NCI-H2227 treated with DMSO at 0.1 percent for 48 hours (cell line): ENCODE measurements at regions not wholly inside any gene's neighbourhood (a gene's known extent, or its start where the extent isn't known, plus 50 kb on each side); places are given as distances from the start of the nearest gene placed in this dataset.

ENCODE experiments used
- DNase-seq: peaks from one replicate; lab custom pipeline; 2025; lab: John Stamatoyannopoulos, UW

- DNase-seq, result no peak
Observed at GRCh38 chr3:76900596-76900995, 139.3 kb upstream of the ROBO2 start.

- no peak for DNase-seq
Observed at GRCh38 chr3:76908156-76908555, 131.7 kb upstream of the ROBO2 start.

GRCh38 chr3:76912841-76913383, 127.0 kb upstream of the ROBO2 start:
- DNase-seq, result no peak

- no peak for DNase-seq
Observed at GRCh38 chr3:76917436-76917835, 122.5 kb upstream of the ROBO2 start.

DNA sequence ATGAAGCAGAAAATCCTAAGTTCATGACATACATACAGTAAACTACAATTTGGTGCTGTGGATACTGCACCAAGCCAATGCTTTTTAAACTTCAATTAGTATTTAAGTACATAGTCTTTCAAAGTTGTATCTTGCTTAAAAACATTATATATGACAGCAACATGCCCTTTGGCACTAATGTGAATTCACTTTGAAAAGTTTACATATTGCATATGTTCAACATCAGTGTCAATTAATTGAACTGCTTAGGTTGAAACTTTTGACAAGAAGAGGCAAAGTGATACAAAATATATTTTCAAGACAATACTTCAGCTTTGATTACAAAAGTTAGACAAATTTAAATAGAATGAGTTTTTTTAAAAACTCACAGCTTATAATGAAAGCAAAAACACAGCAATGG, 119.4 kb upstream of the ROBO2 start:
- DNase-seq, result no peak

DNA sequence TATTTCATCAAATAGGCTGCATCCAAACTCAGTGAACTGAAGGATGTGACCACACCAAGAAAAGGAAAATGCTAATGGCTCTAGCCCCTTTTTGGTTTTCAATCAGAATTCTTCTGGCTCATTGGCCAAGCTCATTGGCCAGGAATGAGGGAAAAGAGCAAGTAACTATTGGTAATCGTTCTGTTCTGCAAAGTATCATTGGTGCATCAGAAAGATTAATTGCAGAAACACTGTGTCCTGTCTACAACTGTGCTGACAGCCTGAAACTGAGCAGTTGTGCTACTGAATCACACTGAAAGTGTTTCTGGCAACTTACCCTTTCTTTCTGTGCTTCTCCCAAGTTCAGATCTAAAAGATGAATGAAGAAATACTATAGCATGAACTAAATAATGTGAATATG, 116.4 kb upstream of the ROBO2 start:
- DNase-seq, result no peak

DNA sequence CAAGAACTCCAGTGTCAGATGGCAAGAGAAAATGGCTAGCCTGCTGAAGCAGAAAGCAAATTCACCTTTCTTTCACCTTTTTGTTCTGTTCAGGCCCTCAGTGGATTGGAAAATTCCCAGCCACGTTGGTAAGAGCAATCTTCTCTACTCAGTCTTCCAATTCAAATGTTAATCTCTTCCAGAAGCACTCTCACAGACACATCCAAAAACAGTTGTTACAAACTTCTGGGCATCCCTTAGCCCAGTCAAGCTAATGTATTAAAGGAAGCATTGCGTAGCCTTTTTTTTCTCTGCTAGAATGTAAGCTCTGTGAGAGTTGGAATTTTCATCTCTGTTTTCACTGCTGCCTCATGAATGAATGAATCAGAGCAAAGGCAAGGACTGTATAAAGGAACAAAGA, 109.2 kb upstream of the ROBO2 start:
- DNase-seq, result no peak

DNA sequence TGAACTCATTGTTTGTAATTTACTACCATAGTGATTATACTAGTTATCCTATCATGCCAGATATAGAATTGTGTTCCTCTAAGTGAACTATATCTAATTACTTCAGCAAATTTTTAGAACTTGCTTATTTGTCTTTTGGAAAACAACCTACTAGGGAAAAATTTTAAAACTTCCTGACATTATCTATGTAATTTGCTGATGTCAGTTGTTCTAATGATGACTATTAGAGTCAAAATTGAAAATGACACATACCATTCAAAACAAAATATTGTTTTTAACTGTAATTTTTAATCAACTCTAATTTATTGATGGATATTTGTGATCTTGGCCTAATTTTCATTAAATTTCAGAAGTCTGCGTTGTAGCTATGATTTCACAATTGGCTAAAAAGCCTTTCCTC, 106.7 kb upstream of the ROBO2 start:
- no peak for DNase-seq

DNA sequence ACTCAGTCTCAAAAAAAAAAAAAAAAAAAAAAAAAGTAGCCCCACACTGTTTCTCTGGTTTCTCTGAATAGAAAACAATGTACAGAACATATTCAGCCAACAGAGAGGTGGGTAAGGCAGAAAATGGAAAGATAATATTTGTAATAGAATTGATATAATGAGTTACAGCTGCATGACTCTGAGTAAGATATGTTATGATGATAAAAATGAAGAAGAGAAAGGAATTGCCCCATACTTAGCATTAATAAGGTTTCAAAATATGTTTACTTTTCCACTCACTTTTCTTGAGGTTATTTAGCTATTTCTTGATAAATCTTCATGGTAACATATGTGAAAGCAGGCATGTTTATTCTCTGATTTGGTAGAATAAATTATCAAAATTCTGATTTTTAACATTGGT, 100.9 kb upstream of the ROBO2 start:
- DNase-seq, result no peak

GRCh38 chr3:76940181-76940770, 99.6 kb upstream of the ROBO2 start:
- DNase-seq, result no peak

GRCh38 chr3:76941376-76941775, 98.5 kb upstream of the ROBO2 start:
- DNase-seq, result no peak

GRCh38 chr3:76942101-76942500, 97.8 kb upstream of the ROBO2 start:
- no peak for DNase-seq

- DNase-seq, result no peak
Observed at GRCh38 chr3:76943058-76943457, 96.8 kb upstream of the ROBO2 start.

DNA sequence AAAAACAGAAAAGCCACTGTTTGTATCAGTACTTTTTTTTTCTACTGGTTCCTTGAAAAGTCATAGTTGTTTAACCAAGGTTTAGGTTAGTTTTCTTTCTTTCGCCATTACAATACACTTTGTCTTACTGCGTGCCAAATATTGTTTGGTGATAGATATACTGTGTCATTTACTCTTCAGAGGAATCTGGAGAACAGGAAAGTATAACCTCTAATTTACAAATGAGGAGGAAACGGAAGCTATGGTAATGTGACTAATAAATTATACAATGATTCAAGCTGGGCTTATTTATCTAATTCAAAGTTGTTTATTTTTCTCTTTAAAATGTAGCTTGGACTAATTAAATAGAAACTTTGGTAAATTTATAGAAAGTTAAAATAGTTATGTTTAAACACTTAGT, 96.2 kb upstream of the ROBO2 start:
- no peak for DNase-seq

GRCh38 chr3:76949033-76949432, 90.9 kb upstream of the ROBO2 start:
- DNase-seq, result no peak

- DNase-seq, result no peak
Observed at GRCh38 chr3:76949462-76949861, 90.4 kb upstream of the ROBO2 start.

- DNase-seq, result no peak
Observed at GRCh38 chr3:76950590-76950989, 89.3 kb upstream of the ROBO2 start.

- no peak for DNase-seq
Observed at GRCh38 chr3:76954412-76954811, 85.5 kb upstream of the ROBO2 start.

DNA sequence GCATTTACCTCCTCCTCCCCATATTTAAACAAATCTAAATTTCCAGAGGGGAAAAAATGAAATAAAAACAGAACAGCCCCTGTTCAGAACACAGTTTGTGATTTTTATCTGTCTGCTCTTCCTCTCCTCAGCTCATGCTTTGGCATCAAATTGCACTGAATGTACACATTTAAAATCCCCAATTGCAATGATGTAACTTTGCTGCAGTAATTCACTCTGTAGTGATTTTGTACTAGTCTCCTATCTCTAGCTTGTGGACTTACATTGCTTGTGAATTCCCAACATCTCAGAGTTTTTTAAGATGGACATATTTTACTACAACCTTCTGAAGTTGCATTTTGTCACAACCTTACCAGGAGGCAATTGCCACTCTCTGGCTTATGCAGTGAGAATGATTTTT, 81.6 kb upstream of the ROBO2 start:
- DNase-seq, result no peak

GRCh38 chr3:76958861-76959260, 81.0 kb upstream of the ROBO2 start:
- DNase-seq, result no peak

- DNase-seq, result no peak
Observed at GRCh38 chr3:76961284-76961683, 78.6 kb upstream of the ROBO2 start.

DNA sequence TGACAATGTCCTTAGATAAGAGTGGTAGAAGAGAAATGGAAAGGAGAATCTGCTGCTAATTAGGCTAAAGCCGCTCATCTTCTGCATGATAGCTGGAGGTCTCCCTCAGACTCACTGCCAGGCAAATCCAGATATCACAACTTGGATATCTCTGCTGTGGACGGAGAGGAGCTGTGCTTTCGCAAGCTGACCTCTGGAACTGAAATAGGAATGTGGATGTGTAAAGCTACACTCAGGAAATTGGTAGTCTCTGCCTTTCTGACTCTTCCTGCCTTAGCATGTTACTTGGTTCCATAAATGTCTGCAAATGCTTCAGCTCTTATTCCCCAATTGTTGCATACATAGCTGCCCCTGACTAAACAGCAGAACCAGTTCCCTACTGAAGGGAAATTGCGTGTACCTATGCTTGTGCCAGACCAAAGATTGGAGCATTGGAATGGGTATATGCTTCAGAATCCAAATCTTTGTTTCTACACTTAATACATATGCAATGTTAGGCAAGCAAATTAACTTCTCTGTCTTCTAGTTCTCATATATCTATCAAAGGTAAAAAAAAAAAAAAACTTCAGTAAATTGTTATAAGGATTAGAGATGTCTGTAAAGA, 74.7 kb upstream of the ROBO2 start:
- no peak for DNase-seq

GRCh38 chr3:76969471-76969870, 70.4 kb upstream of the ROBO2 start:
- DNase-seq, result no peak

DNA sequence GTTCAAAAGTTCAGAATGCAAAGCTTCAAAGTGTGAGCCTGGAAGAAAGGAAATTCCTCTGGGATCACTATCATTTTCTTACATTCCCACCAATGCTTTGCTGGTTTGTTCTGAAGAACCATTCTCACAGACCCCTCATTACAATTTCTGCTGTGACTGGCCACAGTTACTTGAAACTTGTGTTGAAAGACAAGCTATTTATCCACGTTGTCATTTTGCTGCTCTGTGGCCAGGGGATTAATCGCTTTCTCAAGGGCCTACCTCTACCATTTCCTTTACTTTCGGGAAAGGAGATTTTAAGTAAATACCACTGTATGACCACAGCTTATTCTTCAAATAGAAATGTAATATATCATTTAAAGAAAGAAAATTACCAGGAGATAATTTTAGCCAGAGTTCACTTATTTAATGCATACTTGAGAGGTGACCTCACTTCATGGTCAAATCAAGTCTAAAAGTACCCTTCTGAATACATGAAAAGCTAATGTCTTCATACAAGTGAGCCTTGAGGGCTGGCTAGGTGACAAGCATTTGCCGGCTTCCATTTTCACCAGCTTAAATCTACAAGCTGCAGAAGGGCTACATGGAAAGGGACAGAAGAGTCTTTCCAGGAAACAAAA, 69.8 kb upstream of the ROBO2 start:
- peak; percentile 23 for DNase-seq
